Prostate gland (tissue), 2 donors: ENCODE measurements at regions not wholly inside any gene's neighbourhood (a gene's known extent, or its start where the extent isn't known, plus 50 kb on each side); places are given as distances from the start of the nearest gene placed in this dataset.

Experiments used
- DNase-seq: peaks from one replicate; pipeline ENCODE4 v3.0.0-alpha.2; 2019; ENCODE audit warnings: low spot score
- H3K27ac ChIP-seq, 2 donors: fragments of 200-600 bp; sonication (generic); 2 replicates each; pipeline ENCODE4 v1.5.1; 2017 to 2019
- H3K27me3 ChIP-seq: fragments of 200-600 bp; sonication (generic); replicated peaks from 2 replicates; pipeline ENCODE4 v1.5.1; 2019; ENCODE audit not compliant: insufficient read depth
- H3K36me3 ChIP-seq, 2 donors: fragments of 200-600 bp; sonication (generic); 1 replicate in 1 of 2; 2 replicates in 1 of 2; pipeline versions ENCODE4 v1.5.1 to v1.8.1; 2017 to 2019
- H3K4me1 ChIP-seq: fragments of 200-600 bp; sonication (generic); replicated peaks from 2 replicates; pipeline ENCODE4 v1.5.1; 2019
- H3K4me3 ChIP-seq, 2 donors: fragments of 200-600 bp; sonication (generic); 2 replicates each; pipeline ENCODE4 v1.5.1; 2017 to 2019
- H3K9me3 ChIP-seq: fragments of 200-600 bp; sonication (generic); 2 replicates; pipeline ENCODE4 v1.5.1; 2017
- CTCF ChIP-seq, 4 experiments: fragments of 200-600 bp in 2 of 4; fragments of 450-650 bp in 2 of 4; sonication (generic) in 2 of 4; IDR thresholded peaks; 1 replicate in 3 of 4; 2 replicates in 1 of 4; pipeline ENCODE4 v1.5.1; 2016 to 2019; ENCODE audit warnings: antibody characterized with exemption in 4 of 4, mild to moderate bottlenecking in 2 of 4, moderate library complexity in 2 of 4
- POLR2A ChIP-seq: fragments of 450-650 bp; IDR thresholded peaks from one replicate; pipeline ENCODE4 v1.6.1; 2016; ENCODE audit warnings: antibody characterized with exemption, mild to moderate bottlenecking
- POLR2AphosphoS5 ChIP-seq: sonication (generic); formaldehyde crosslinking; IDR thresholded peaks from one replicate; pipeline ENCODE4 v1.6.1; 2017; ENCODE audit warnings: antibody characterized with exemption
- WGBS: methylation state at CpG from one replicate; pipeline ENCODE4 v1.1.5; 2018; 5-methylcytosine and 5-hydroxymethylcytosine counted together
- intact Hi-C: fragments of 100-400 bp; cut with DNase I; formaldehyde crosslinking; loops from one replicate; pipeline ENCODE4 v1.14.2; 2022

DNA sequence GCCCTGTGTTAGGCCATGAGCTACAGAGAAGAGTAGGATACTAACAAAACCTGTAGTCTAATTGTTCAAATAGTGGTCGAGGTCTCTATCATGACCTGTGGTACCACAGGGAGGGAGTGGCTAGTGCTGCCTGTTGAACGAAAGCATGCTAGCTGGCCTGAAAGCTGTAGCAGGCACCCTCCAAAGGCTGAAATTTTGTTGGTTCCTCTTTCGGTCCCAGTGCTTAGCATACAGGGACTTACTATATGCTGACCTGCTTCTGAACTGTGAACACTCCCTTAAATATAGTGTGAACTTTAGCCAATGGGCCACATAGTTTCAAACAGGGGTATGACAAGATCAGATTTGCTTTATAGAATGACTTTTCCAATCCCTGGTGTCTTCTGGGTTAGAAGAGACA is 113.4 kb downstream of the PJA1 start:
- intact Hi-C loops: no loop called here
- no peak for DNase-seq
- 97% methylated on average over 3 of the region's 3 CpGs for WGBS
- Histone ChIP-seq H3K36me3 (no peaks in the 10 kb centered on the region), H3K27ac (no peak overlapping the region), H3K4me3 (no peak overlapping the region), H3K9me3 (no peaks in the 10 kb centered on the region), H3K27me3 (no peaks in the 10 kb centered on the region), H3K4me1 (no peaks in the 10 kb centered on the region)
- TF ChIP-seq POLR2A (no peak), POLR2AphosphoS5 (no peak), CTCF (IDR thresholded peaks at IDR 0.05) (no peak)

DNA sequence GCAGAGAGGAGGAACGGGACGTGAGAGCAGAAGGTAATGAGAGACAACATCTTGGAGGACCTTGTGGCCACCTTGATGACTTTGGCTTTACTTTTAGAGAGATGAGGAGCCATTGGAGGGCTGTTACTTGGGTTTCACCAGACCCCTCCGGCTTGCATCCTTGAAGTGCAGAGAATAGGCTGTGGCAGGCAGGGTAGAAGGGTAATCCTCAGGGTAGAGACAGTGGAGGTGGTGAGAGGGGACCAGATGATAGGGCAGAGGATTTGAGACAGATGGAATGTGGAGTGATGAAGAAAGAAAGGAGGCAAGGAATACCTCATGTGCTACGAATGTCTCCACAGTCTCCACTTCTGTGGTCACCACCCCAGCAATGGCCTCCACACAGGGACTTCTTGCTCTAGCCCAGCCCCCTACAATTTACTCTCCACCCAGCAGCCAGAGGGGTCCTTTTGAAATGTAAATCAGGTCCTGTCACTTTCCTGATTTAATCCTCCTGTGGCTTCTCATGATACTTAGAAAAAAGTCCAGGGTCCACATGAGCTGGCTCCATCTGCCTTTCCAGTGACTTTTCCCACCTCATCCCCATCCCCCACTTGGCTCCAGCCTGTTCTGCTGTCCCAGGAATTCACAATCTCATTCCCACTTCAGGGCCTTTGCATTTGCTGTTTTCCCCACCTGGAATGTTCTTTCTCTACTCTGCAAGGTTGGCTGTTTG is 115.0 kb downstream of the PJA1 start:
- intact Hi-C loops: no loop called here
- Histone ChIP-seq H3K36me3 (no peaks in the 10 kb centered on the region), H3K27me3 (no peaks in the 10 kb centered on the region), H3K4me3 (no peak overlapping the region), H3K4me1 (no peaks in the 10 kb centered on the region), H3K9me3 (no peaks in the 10 kb centered on the region), H3K27ac (no peak overlapping the region)
- WGBS: 93% methylated on average over 4 of the region's 4 CpGs
- TF ChIP-seq POLR2A: no peak
- TF ChIP-seq POLR2AphosphoS5: no peak
- TF ChIP-seq CTCF (IDR thresholded peaks at IDR 0.05): no peak
- no peak for DNase-seq

GRCh38 chrX:69046996-69047490 is 118.2 kb downstream of the PJA1 start:
- no peak overlapping the region for H3K27ac ChIP-seq
- no peaks in the 10 kb centered on the region for H3K27me3 ChIP-seq
- no peaks in the 10 kb centered on the region for H3K9me3 ChIP-seq
- H3K4me3 ChIP-seq: no peak overlapping the region
- no peaks in the 10 kb centered on the region for H3K36me3 ChIP-seq
- TF ChIP-seq CTCF (IDR thresholded peaks at IDR 0.05) (no peak), POLR2A (no peak), POLR2AphosphoS5 (no peak)
- H3K4me1 ChIP-seq: no peaks in the 10 kb centered on the region
- intact Hi-C loops: no loop called here
- no peak for DNase-seq
- 100% methylated on average over 1 of the region's 1 CpG for WGBS

DNA sequence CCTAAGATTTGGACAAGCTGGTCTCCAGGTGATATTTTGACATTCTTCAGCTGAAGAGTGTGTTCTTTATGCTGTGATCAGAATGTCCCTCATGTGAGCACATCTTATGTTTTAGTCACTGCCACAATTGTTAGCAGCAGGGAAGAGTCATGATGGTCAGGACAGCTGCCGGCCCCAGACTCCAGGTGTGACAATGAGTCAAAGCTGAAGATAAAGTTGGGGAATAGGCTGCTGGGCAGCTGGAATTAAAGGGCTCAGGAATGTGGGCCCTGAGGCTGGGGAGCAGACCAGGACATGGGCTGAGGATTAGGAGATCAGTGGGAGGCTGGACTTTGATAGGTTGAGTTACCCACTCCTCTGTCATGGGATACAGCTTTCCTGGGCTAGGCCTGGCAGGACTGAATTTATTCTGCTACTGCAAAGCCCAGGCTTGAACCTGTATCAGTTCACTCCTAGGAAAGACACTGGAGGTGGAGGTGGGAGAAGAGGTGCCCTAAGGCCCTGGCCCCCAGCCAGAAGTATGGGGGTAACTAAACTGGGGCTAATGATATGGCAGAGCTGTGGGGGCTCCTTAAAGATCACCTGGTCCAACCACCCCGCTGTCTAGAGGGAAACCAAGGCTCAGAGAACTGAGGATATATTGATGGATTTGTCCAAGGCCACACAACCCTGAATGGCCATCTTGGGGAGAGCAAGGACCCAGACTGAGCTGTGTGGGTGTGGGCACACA is 119.5 kb downstream of the PJA1 start:
- DNase-seq: no peak
- H3K9me3 ChIP-seq: no peaks in the 10 kb centered on the region
- no peaks in the 10 kb centered on the region for H3K4me1 ChIP-seq
- H3K4me3 ChIP-seq: no peak overlapping the region
- 100% methylated on average over 2 of the region's 2 CpGs for WGBS
- H3K27ac ChIP-seq: no peak overlapping the region
- H3K36me3 ChIP-seq: no peaks in the 10 kb centered on the region
- no peaks in the 10 kb centered on the region for H3K27me3 ChIP-seq
- TF ChIP-seq CTCF (IDR thresholded peaks at IDR 0.05) (no peak), POLR2A (no peak), POLR2AphosphoS5 (no peak)
- intact Hi-C loops: no loop called here

- TF ChIP-seq CTCF (IDR thresholded peaks at IDR 0.05) (no peak), POLR2AphosphoS5 (no peak), POLR2A (no peak)
- WGBS: 73% methylated on average over 1 of the region's 1 CpG
- H3K4me1 ChIP-seq: no peaks in the 10 kb centered on the region
These were observed 126.4 kb downstream of the PJA1 start for GRCh38 chrX:69038816-69039215.

More at GRCh38 chrX:69038816-69039215, 126.4 kb downstream of the PJA1 start:
- DNase-seq: no peak
- no peaks in the 10 kb centered on the region for H3K27me3 ChIP-seq
- no peak overlapping the region for H3K27ac ChIP-seq
- no peak overlapping the region for H3K4me3 ChIP-seq
- intact Hi-C loops: no loop called here
- no peaks in the 10 kb centered on the region for H3K9me3 ChIP-seq
- H3K36me3 ChIP-seq: no peaks in the 10 kb centered on the region
